Liver (tissue), 3 donors: ENCODE measurements at regions not wholly inside any gene's neighbourhood (a gene's known extent, or its start where the extent isn't known, plus 50 kb on each side); places are given as distances from the start of the nearest gene placed in this dataset.

Source experiments
- HNF4G ChIP-seq: IDR thresholded peaks from 2 replicates; pipeline ENCODE4 v1.6.1; 2016; ENCODE audit warnings: antibody characterized with exemption
- RAD21 ChIP-seq, 2 donors: IDR thresholded peaks; 2 replicates each; pipeline ENCODE4 v1.6.1; 2016; ENCODE audit warnings: antibody characterized with exemption in 2 of 2, mild to moderate bottlenecking in 2 of 2
- YY1 ChIP-seq: IDR thresholded peaks from 2 replicates; pipeline ENCODE4 v1.6.1; 2016; ENCODE audit warnings: antibody characterized with exemption, mild to moderate bottlenecking
- TF ChIP-seq, protein P1 (sequence below): fragments of 150-350 bp; IDR thresholded peaks from 2 replicates; pipeline ENCODE4 v1.5.1; 2017; ENCODE audit warnings: improper control_type of control experiment, low read depth, low read length; ENCODE audit not compliant: missing input control
- TF ChIP-seq, protein P2 (sequence below): IDR thresholded peaks from 2 replicates; pipeline ENCODE4 v1.6.1; 2016; ENCODE audit warnings: antibody characterized with exemption, mild to moderate bottlenecking
- donor health status: healthy.
- donor health status: healthy.

DNA sequence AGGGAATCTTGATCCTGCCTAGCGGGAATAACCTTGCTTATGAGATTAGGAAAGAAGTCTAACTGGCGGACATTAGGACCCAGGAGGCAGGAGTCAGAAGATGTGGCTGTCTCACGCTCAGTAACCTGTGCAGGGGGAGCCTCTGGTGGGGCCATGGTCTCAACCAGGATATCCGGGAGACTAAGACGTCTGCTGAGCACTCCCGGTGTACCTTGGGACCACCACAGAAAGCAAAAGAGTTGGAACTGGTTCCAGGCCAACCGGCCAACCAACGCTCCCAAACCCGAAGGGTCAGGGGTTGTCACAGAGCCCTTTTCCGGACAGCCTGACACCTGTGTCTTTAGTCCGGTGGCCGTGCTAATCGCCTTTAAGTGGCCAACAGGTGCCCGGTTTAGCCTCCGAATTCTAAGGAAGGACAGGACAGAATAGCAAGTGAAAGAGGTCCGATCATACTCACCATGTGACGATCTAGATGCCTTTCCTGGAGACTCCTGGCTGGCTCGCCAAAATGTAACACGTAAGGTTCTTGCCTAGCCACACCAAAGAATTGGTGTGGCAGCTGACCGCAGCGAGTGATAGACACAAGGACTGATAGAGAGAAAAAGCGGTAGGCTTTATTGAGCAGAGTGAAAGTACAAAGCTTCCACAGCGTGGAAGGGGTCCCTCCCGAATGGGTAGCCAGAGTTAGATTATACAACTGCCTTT, 103.9 kb upstream of the DIAPH3 start:
- TF ChIP-seq, protein P1, sequence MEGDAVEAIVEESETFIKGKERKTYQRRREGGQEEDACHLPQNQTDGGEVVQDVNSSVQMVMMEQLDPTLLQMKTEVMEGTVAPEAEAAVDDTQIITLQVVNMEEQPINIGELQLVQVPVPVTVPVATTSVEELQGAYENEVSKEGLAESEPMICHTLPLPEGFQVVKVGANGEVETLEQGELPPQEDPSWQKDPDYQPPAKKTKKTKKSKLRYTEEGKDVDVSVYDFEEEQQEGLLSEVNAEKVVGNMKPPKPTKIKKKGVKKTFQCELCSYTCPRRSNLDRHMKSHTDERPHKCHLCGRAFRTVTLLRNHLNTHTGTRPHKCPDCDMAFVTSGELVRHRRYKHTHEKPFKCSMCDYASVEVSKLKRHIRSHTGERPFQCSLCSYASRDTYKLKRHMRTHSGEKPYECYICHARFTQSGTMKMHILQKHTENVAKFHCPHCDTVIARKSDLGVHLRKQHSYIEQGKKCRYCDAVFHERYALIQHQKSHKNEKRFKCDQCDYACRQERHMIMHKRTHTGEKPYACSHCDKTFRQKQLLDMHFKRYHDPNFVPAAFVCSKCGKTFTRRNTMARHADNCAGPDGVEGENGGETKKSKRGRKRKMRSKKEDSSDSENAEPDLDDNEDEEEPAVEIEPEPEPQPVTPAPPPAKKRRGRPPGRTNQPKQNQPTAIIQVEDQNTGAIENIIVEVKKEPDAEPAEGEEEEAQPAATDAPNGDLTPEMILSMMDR, result no peak
- TF ChIP-seq YY1, result no peak
- no peak for TF ChIP-seq RAD21 (IDR thresholded peaks at IDR 0.05)
- TF ChIP-seq, protein P2, sequence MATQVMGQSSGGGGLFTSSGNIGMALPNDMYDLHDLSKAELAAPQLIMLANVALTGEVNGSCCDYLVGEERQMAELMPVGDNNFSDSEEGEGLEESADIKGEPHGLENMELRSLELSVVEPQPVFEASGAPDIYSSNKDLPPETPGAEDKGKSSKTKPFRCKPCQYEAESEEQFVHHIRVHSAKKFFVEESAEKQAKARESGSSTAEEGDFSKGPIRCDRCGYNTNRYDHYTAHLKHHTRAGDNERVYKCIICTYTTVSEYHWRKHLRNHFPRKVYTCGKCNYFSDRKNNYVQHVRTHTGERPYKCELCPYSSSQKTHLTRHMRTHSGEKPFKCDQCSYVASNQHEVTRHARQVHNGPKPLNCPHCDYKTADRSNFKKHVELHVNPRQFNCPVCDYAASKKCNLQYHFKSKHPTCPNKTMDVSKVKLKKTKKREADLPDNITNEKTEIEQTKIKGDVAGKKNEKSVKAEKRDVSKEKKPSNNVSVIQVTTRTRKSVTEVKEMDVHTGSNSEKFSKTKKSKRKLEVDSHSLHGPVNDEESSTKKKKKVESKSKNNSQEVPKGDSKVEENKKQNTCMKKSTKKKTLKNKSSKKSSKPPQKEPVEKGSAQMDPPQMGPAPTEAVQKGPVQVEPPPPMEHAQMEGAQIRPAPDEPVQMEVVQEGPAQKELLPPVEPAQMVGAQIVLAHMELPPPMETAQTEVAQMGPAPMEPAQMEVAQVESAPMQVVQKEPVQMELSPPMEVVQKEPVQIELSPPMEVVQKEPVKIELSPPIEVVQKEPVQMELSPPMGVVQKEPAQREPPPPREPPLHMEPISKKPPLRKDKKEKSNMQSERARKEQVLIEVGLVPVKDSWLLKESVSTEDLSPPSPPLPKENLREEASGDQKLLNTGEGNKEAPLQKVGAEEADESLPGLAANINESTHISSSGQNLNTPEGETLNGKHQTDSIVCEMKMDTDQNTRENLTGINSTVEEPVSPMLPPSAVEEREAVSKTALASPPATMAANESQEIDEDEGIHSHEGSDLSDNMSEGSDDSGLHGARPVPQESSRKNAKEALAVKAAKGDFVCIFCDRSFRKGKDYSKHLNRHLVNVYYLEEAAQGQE, result no peak
- no peak for TF ChIP-seq HNF4G
